Nucleus accumbens (tissue), 56 donors: ENCODE measurements at regions not wholly inside any gene's neighbourhood (a gene's known extent, or its start where the extent isn't known, plus 50 kb on each side); places are given as distances from the start of the nearest gene placed in this dataset.
A peak's percentile ranks its signal among the peaks of the same experiment; 100 is the strongest.

Experiments
- DNase-seq, 56 donors: peaks; one replicate each; lab custom pipeline; 2025; lab: John Stamatoyannopoulos, UW

GRCh38 chr14:31963587-31963986 is 113.5 kb upstream of the ARHGAP5 start:
- DNase-seq: no peak

DNA sequence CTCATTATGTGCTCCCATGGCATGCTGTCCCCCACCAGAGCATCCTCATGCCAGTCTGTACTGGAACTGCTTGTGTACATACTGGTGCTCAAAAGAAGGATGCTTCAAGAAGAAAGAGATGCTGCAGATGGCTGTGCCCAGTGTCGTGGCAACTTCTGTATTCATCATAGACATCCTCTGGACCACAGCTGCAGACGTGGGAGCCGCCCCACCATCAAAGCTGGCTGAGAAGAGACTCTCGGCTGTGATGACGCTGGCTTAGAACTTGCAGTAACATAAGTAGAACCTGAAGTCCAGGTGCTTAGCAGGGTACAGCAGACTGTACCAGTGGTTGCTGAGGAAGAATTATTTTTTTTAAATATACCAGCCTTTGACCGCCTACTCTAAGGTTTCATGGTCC is 112.6 kb upstream of the ARHGAP5 start:
- DNase-seq: no peak

DNA sequence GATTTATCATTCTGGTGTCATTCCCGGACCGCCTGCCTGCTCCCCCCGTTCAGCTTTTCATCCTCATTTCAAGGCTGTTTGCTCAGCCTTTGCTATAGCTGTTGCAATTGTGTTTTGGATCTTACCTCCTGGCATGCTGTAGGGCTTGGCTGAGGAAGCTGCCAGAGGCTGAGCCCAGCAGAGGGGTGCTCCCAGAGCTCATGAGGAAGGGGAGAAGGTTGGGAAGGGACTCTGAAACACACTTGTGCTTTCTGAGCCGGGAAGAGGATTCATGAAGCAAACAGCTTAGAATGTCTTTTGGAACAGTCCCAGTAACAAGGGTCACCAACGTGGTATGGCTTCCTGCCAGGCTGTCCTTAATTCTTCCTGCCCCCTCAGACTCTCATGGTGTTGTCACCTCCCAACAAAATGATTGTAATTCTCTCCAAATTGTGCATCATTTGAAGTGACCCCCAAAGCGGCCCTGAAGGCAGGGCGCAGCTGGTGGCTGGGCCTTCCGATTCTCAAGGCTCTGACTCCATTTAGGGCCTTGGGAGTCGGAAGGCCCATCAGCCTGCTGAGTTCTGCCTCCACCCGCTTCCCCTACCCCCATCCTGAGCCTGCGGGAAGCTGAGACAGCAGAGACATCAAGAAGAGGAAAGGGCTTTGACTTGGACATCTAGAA is 111.9 kb upstream of the ARHGAP5 start:
- DNase-seq: peak in 8 of 56 donors; percentile 5 to 37 (median 15)

GRCh38 chr14:31965735-31966598 is 111.1 kb upstream of the ARHGAP5 start:
- DNase-seq: no peak

GRCh38 chr14:31966896-31967668 is 110.0 kb upstream of the ARHGAP5 start:
- DNase-seq: no peak

DNA sequence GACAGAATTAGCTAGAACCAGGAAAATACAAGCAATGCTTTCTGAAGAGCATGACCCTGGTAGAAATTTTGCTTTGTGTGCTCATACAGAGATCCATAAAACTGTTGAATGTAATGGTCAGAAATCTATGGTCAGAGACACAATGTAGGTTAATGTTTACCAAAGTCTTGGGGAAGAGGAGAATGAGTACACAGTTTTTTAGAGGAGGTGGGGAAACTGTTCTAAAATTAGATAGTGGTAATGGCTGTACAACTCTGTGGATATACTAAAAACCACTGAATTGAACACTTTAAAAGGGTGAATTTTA is 109.5 kb upstream of the ARHGAP5 start:
- DNase-seq: no peak

DNA sequence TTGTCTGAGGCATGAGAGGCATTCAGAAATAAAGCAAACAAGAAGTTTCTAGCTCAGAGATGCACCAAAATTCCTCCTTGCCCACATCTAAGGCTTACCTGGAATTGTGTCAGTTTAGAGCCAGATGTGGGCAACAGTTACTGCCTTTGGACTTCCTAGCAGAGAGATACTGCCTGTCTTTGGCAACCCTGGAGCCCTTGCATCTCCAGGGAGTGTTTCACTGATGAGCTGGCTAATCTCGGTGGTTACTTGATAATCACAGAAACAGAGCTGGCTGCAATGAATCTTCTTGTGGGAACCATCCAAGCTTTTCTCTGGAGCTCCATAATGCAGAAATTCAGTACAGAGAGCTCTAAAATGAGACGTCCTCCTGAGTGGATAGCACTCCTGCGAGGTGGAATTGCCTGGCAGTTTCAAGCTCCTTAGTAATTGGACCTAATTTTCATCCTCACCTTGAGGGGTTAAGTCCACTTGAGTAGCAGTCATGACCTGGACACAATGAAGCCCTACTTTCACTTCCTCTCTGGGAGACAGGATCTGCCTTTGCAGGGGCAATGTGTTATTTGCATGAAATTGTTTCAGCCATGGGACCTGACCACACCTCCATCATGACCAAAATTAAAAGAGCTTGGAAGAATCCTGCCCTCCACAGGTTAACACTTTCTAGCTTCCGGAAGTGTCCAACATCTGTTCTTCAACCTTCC is 108.8 kb upstream of the ARHGAP5 start:
- DNase-seq: no peak

DNA sequence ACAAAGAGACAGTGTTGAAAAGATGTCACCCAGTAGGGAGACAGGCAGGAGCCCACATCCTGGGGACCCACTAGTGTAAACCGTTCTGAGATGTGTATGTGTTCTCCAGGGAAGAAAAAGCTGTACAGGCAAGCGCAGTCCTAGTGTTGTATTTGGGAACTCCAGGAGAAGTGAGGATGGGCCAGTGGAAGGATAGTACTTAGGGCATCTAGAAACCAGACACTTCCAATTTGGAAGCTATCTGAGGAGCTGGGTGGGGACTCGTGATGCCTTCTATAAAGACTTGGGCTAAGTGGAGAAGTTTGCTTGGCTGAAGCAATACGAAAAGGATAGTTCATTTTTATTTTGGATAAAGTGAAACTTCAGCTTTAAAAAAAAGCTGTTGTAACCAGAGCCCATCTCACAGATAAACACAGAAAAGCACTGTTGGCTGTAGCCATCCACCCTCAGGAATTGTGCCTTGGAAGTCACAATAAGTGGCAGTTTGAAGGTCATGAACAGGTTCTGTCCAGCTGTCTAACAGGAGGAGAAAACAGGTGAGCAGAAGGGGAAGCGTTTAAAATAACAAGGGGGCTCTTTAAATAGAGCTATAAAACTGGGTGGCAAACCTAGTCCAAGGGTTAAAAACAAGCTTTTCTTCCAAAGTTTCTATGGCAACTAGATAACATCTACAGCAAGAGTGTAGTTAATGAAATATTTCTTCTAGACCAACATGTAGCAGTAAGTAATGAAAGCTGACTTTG is 108.0 kb upstream of the ARHGAP5 start:
- no peak for DNase-seq

- no peak for DNase-seq
Observed at GRCh38 chr14:31969699-31970240, 107.3 kb upstream of the ARHGAP5 start.

- no peak for DNase-seq
Observed at GRCh38 chr14:31970744-31971143, 106.4 kb upstream of the ARHGAP5 start.

- no peak for DNase-seq
Observed at GRCh38 chr14:31971612-31972011, 105.5 kb upstream of the ARHGAP5 start.

DNA sequence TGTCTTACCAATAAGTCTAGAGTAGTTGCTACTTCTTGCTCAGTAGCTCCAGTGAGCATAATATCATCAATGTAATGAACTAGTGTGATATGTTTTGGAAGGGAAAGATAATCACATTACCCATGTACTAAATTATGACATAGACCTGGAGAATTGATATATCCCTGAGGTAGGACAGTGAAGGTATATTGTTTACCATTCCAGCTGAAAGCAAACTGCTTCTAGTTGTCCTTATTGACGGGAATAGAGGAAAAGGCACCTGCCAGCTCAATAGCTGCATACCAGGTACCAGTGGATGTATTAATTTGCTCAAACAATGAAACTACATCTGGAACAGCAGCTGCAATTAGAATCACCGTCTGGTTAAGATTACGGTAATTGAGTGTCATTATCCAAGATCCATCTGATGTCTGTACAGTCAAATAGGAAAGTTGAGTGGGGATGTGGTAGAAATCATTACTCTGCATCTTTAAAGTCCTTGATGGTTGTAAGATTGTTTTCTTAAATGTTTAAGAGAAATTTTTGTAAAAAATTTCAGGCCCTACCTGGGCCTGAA is 100.0 kb upstream of the ARHGAP5 start:
- no peak for DNase-seq

GRCh38 chr14:31978423-31978822 is 98.7 kb upstream of the ARHGAP5 start:
- DNase-seq: no peak

- DNase-seq: no peak
Observed at GRCh38 chr14:31982642-31983041, 94.5 kb upstream of the ARHGAP5 start.

GRCh38 chr14:31986405-31986804 is 90.7 kb upstream of the ARHGAP5 start:
- DNase-seq: no peak

GRCh38 chr14:31987721-31988120 is 89.4 kb upstream of the ARHGAP5 start:
- DNase-seq: no peak

DNA sequence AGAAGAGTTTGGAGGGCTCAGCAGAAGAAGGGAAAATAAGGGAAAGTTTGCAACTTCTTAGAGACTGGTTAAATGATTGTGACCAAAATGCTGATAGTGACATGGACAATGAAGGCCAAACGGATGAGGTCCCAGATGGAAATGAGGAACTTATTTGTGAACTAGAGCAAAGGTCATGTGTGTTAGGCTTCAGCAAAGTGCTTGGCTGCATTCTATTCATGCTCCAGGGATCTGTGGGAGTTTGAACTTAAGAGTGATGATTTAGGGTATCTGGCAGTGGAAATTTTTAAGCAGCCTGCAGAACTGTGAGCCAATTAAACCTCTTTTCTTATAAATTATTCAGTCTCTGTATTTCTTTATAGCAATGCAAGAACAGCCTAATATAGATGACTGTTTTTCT is 88.9 kb upstream of the ARHGAP5 start:
- DNase-seq: no peak

GRCh38 chr14:31990183-31990857 is 86.8 kb upstream of the ARHGAP5 start:
- DNase-seq: no peak
